ENCODE measurements at regions not wholly inside any gene's neighbourhood (a gene's known extent, or its start where the extent isn't known, plus 50 kb on each side); places are given as distances from the start of the nearest gene placed in this dataset.

DNA sequence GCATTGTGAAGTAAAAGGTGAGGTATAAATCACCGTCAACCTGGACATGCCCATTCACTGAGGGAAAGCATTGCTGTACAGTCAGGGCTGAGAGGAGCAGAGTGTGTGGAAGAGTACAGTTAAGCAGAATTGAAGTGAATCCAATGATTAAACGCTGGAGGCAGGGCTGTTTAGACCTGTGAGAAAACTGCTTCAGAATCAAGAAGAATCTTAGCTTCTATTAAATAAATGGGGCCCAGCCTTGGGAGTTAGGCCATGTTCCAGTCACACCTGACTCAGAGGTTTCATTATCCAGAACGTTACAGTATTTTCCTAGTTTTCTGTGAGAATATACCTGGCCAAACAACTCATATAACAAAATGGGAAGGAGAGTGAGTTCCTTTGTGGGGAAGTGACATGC, 86.9 kb downstream of the ATP23 start:
- Mint-ChIP-seq H3K36me3 (ENCODE audit: low read depth) (no peaks in the 10 kb centered on the region), H3K27me3 (peaks cover 14% of the 10 kb centered on the region), H3K4me3 (no peak overlapping the region), H3K4me1 (ENCODE audit: low read depth) (no peaks in the 10 kb centered on the region), H3K9me3 (peaks cover 16% of the 10 kb centered on the region), H3K27ac (no peak overlapping the region)
- no peak for ATAC-seq (ENCODE audit: poor library complexity)
- no peak for TF ChIP-seq CTCF (IDR thresholded peaks at IDR 0.05)
- Histone ChIP-seq H3K9me3 (ENCODE audit: control insufficient read depth in 1 of 2, insufficient read depth in 1 of 2, low read length in 2 of 2) (no peaks in the 10 kb centered on the region), H3K27ac (ENCODE audit: low read depth in 1 of 2, low read length in 2 of 2) (no peak overlapping the region), H3K4me1 (ENCODE audit: insufficient read depth, low read length) (no peaks in the 10 kb centered on the region), H3K36me3 (ENCODE audit: insufficient read depth, low read length) (no peaks in the 10 kb centered on the region), H3K27me3 (ENCODE audit: control insufficient read depth in 1 of 2, insufficient read depth in 2 of 2, low read length in 2 of 2) (no peaks in the 10 kb centered on the region), H3K4me3 (ENCODE audit: low read length) (no peak overlapping the region)
- ChIA-PET CTCF (no interaction called here), POLR2A (no interaction called here)
- intact Hi-C loops (cut with DNase I, micrococcal nuclease): no loop called here
- DNase-seq: no peak

DNA sequence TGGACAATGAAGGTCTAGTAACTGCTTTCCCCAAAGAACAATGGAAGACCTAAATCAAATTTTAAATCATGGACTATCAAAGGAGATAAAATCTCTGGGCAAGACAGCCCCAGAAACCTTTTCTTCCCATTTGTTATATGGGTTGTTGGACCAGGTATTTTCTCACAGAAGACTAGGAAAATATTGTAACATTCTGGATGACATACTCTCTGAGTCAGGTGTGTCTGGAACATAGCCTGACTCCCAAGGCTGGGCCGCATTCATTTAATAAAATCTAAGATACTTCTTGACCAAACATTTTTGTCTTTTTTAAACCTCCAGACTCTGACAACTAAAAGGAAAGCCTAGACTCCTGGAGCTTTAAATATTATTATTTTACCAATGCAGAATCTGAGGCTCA, 87.9 kb downstream of the ATP23 start:
- Mint-ChIP-seq H3K4me1 (ENCODE audit: low read depth) (no peaks in the 10 kb centered on the region), H3K9me3 (peaks cover 19% of the 10 kb centered on the region), H3K27ac (no peak overlapping the region), H3K4me3 (no peak overlapping the region), H3K27me3 (peaks cover 14% of the 10 kb centered on the region), H3K36me3 (ENCODE audit: low read depth) (no peaks in the 10 kb centered on the region)
- POLR2A ChIA-PET: no interaction called here
- no peak overlapping the region for H3K4me3 ChIP-seq (ENCODE audit: low read length)
- TF ChIP-seq CTCF (IDR thresholded peaks at IDR 0.05): no peak
- peaks cover 0 to 3% of the 10 kb centered on the region in 2 experiments for H3K9me3 ChIP-seq (ENCODE audit: control insufficient read depth in 1 of 2, insufficient read depth in 1 of 2, low read length in 2 of 2)
- H3K36me3 ChIP-seq (ENCODE audit: insufficient read depth, low read length): no peaks in the 10 kb centered on the region
- H3K27ac ChIP-seq (ENCODE audit: low read depth in 1 of 2, low read length in 2 of 2): no peak overlapping the region
- ATAC-seq (ENCODE audit: poor library complexity) (no peak), DNase-seq (no peak)
- intact Hi-C loops (cut with DNase I, micrococcal nuclease): no loop called here
- no peaks in the 10 kb centered on the region for H3K4me1 ChIP-seq (ENCODE audit: insufficient read depth, low read length)
- H3K27me3 ChIP-seq (ENCODE audit: control insufficient read depth in 1 of 2, insufficient read depth in 2 of 2, low read length in 2 of 2): no peaks in the 10 kb centered on the region
- CTCF ChIA-PET: no interaction called here

- H3K36me3 Mint-ChIP-seq (ENCODE audit: low read depth): no peaks in the 10 kb centered on the region
- DNase-seq: no peak
- H3K27me3 Mint-ChIP-seq: peaks cover 14% of the 10 kb centered on the region
- no peak for ATAC-seq (ENCODE audit: poor library complexity)
- Histone ChIP-seq H3K4me1 (ENCODE audit: insufficient read depth, low read length) (no peaks in the 10 kb centered on the region), H3K36me3 (ENCODE audit: insufficient read depth, low read length) (no peaks in the 10 kb centered on the region), H3K27ac (ENCODE audit: low read depth in 1 of 2, low read length in 2 of 2) (no peak overlapping the region), H3K9me3 (ENCODE audit: control insufficient read depth in 1 of 2, insufficient read depth in 1 of 2, low read length in 2 of 2) (peaks cover 11 to 12% of the 10 kb centered on the region in 2 experiments), H3K27me3 (ENCODE audit: control insufficient read depth in 1 of 2, insufficient read depth in 2 of 2, low read length in 2 of 2) (no peaks in the 10 kb centered on the region), H3K4me3 (ENCODE audit: low read length) (no peak overlapping the region)
- H3K4me1 Mint-ChIP-seq (ENCODE audit: low read depth): no peaks in the 10 kb centered on the region
- intact Hi-C loops (cut with DNase I, micrococcal nuclease): no loop called here
- CTCF ChIA-PET: no interaction called here
- H3K4me3 Mint-ChIP-seq: no peak overlapping the region
- H3K27ac Mint-ChIP-seq: no peak overlapping the region
- POLR2A ChIA-PET: no interaction called here
- H3K9me3 Mint-ChIP-seq: peaks cover 17% of the 10 kb centered on the region
- TF ChIP-seq CTCF (IDR thresholded peaks at IDR 0.05): no peak
These were observed 89.4 kb downstream of the ATP23 start for GRCh38 chr12:58030566-58031279.
